IMR-90 (cell line): ENCODE measurements at regions not wholly inside any gene's neighbourhood (a gene's known extent, or its start where the extent isn't known, plus 50 kb on each side); places are given as distances from the start of the nearest gene placed in this dataset.

Source experiments
- ATAC-seq: fragments of 200-7000 bp; cut with Tn5 transposase; 2 replicates; pipeline ENCODE4 v1.9.1; 2020; ENCODE audit warnings: low read depth, mild to moderate bottlenecking, moderate library complexity
- BruUV-seq: library from RNA; stranded (reverse); fragments of 400-500 nt; replicated peaks from 2 replicates; lab custom pipeline; 2021; lab: Mats Ljungman, UMichigan
- CTCF ChIA-PET: fragments of 300-600 bp; formaldehyde crosslinking; extraction: SDS; loops from one replicate; lab custom pipeline; 2021; ENCODE audit warnings: antibody characterized with exemption; lab: Yijun Ruan, JAX
- POLR2A ChIA-PET: fragments of 300-600 bp; sonication (Branson Sonifier 250); formaldehyde crosslinking; loops from one replicate; lab custom pipeline; 2022; ENCODE audit warnings: antibody characterized with exemption; ENCODE audit not compliant: unreplicated experiment; lab: Charles Lee
- DNase-seq: peaks from one replicate; pipeline ENCODE4 v3.0.0; 2013
- H2AFZ ChIP-seq: replicated peaks from 2 replicates; pipeline ENCODE3; 2013; ENCODE audit warnings: low read length, mild to moderate bottlenecking; ENCODE audit not compliant: poor library complexity
- H2AK5ac ChIP-seq: 2 replicates; pipeline ENCODE4 v1.6.1; 2013; ENCODE audit warnings: low read depth, low read length, inconsistent platforms
- H2AK9ac ChIP-seq: replicated peaks from 2 replicates; pipeline ENCODE3; 2013; ENCODE audit warnings: mild to moderate bottlenecking, low read depth, low read length, moderate library complexity; ENCODE audit not compliant: poor library complexity
- H2BK120ac ChIP-seq: 2 replicates; pipeline ENCODE4 v1.6.1; 2013; ENCODE audit warnings: low read depth, low read length, inconsistent platforms
- H2BK15ac ChIP-seq: 3 replicates; pipeline ENCODE4 v1.6.1; 2013; ENCODE audit warnings: low read depth, low read length, inconsistent platforms
- H2BK20ac ChIP-seq: 2 replicates; pipeline ENCODE4 v1.6.1; 2013; ENCODE audit warnings: low read depth, mild to moderate bottlenecking, inconsistent platforms, low read length, moderate library complexity
- H2BK5ac ChIP-seq: 2 replicates; pipeline ENCODE4 v1.6.1; 2013; ENCODE audit warnings: mild to moderate bottlenecking, low read depth, low read length, inconsistent platforms; ENCODE audit not compliant: poor library complexity, severe bottlenecking
- H3K14ac ChIP-seq: replicated peaks from 2 replicates; pipeline ENCODE4 v1.6.1; 2013; ENCODE audit warnings: low read depth, low read length, inconsistent platforms
- H3K18ac ChIP-seq: 2 replicates; pipeline ENCODE4 v1.6.1; 2013; ENCODE audit warnings: low read depth, low read length, control low read depth
- H3K23ac ChIP-seq: 2 replicates; pipeline ENCODE4 v1.6.1; 2013; ENCODE audit warnings: low read depth, low read length, inconsistent platforms
- H3K27ac ChIP-seq: 2 replicates; pipeline ENCODE4 v1.5.1; 2013; ENCODE audit warnings: mild to moderate bottlenecking, control low read depth, low read length; ENCODE audit not compliant: insufficient read depth
- H3K27me3 ChIP-seq: 2 replicates; pipeline ENCODE4 v1.6.1; 2013; ENCODE audit warnings: low read length; ENCODE audit not compliant: control insufficient read depth, insufficient read depth
- H3K36me3 ChIP-seq: 2 replicates; pipeline ENCODE4 v1.6.1; 2013; ENCODE audit warnings: low read length, mixed read lengths; ENCODE audit not compliant: control insufficient read depth, insufficient read depth
- H3K4ac ChIP-seq: 2 replicates; pipeline ENCODE4 v1.6.1; 2013; ENCODE audit warnings: low read depth, low read length, inconsistent platforms
- H3K4me1 ChIP-seq: 2 replicates; pipeline ENCODE4 v1.6.1; 2013; ENCODE audit warnings: low read length, mixed read lengths; ENCODE audit not compliant: control insufficient read depth, insufficient read depth
- H3K4me2 ChIP-seq: 2 replicates; pipeline ENCODE4 v1.6.1; 2013; ENCODE audit warnings: low read depth, mild to moderate bottlenecking, control low read depth, low read length, moderate library complexity
- H3K4me3 ChIP-seq: 2 replicates; pipeline ENCODE4 v1.5.1; 2013; ENCODE audit warnings: low read depth, mild to moderate bottlenecking, control low read depth, low read length, moderate library complexity; ENCODE audit not compliant: insufficient read depth
- H3K56ac ChIP-seq: 2 replicates; pipeline ENCODE4 v1.6.1; 2013; ENCODE audit warnings: low read length, inconsistent platforms; ENCODE audit not compliant: insufficient read depth; ENCODE audit errors: extremely low read depth
- H3K79me1 ChIP-seq, 2 experiments: 2 replicates each; pipeline ENCODE4 v1.6.1; 2013; ENCODE audit warnings: low read length in 2 of 2, inconsistent platforms in 1 of 2, low read depth in 1 of 2
- H3K9ac ChIP-seq: 2 replicates; pipeline ENCODE4 v1.6.1; 2013; ENCODE audit warnings: low read depth, low read length, control low read depth
- H3K9me1 ChIP-seq: 2 replicates; pipeline ENCODE4 v1.6.1; 2013; ENCODE audit warnings: low read length, inconsistent platforms; ENCODE audit not compliant: insufficient read depth
- H3K9me3 ChIP-seq: 2 replicates; pipeline ENCODE4 v1.6.1; 2013; ENCODE audit warnings: low read length; ENCODE audit not compliant: control insufficient read depth, insufficient read depth
- H4K20me1 ChIP-seq: 2 replicates; pipeline ENCODE4 v1.6.1; 2013; ENCODE audit warnings: low read length, inconsistent platforms; ENCODE audit not compliant: insufficient read depth
- H4K5ac ChIP-seq: 2 replicates; pipeline ENCODE4 v1.6.1; 2013; ENCODE audit warnings: mild to moderate bottlenecking, low read depth, low read length, control low read depth
- H4K8ac ChIP-seq, 2 experiments: 2 replicates each; pipeline ENCODE4 v1.6.1; 2013; ENCODE audit warnings: low read depth in 2 of 2, low read length in 2 of 2, control low read depth in 1 of 2, inconsistent platforms in 1 of 2
- H4K91ac ChIP-seq: 2 replicates; pipeline ENCODE4 v1.6.1; 2013; ENCODE audit warnings: low read depth, low read length, inconsistent platforms; ENCODE audit not compliant: insufficient read depth
- FOS ChIP-seq: fragments of 150-350 bp; IDR thresholded peaks from 2 replicates; pipeline ENCODE4 v1.6.1; 2016; ENCODE audit warnings: low read depth, low read length
- MXI1 ChIP-seq: IDR thresholded peaks from 2 replicates; pipeline ENCODE4 v1.6.1; 2012; ENCODE audit warnings: low read depth, mild to moderate bottlenecking, low read length, moderate library complexity, borderline replicate concordance
- RCOR1 ChIP-seq: IDR thresholded peaks from 2 replicates; pipeline ENCODE4 v1.6.1; 2012; ENCODE audit warnings: mild to moderate bottlenecking, low read length, improper control_type of control experiment; ENCODE audit not compliant: insufficient replicate concordance
- WGBS, 2 experiments: methylation state at CpG; one replicate each; pipeline versions ENCODE4 v1.1.5 to v1.1.7; 2013; ENCODE audit warnings: missing lambda C conversion rate in 2 of 2; ENCODE audit not compliant: insufficient read length in 1 of 2; ENCODE audit errors: extremely low coverage in 2 of 2; 5-methylcytosine and 5-hydroxymethylcytosine counted together
- dilution Hi-C: fragments of 300-500 bp; cut with HindIII; formaldehyde crosslinking; loops from one replicate; pipeline ENCODE4 v1.14.3; 2018; ENCODE audit warnings: low sequenced_read_pairs; ENCODE audit not compliant: unreplicated experiment
- in situ Hi-C: fragments of 300-500 bp; cut with MboI; formaldehyde crosslinking; loops from 3 replicates; pipeline ENCODE4 v1.14.3; 2019; ENCODE audit warnings: low sequenced_read_pairs, inconsistent platforms, mixed read lengths
- intact Hi-C: fragments of 100-400 bp; cut with micrococcal nuclease; formaldehyde crosslinking; loops from 2 replicates; pipeline ENCODE4 v1.10.0; 2022

GRCh38 chr5:168131519-168131918, 159.9 kb upstream of the WWC1 start:
- no peak overlapping the region for H4K8ac ChIP-seq
- no peak overlapping the region for H3K27ac ChIP-seq
- no peaks in the 10 kb centered on the region for H3K4me1 ChIP-seq
- H4K91ac ChIP-seq, result no peak overlapping the region
- H2AK5ac ChIP-seq, result no peak overlapping the region
- H3K4ac ChIP-seq, result no peak overlapping the region
- H3K56ac ChIP-seq, result no peak overlapping the region
- DNase-seq, result no peak
- dilution Hi-C loops (no loop called here), in situ Hi-C loops (no loop called here), intact Hi-C loops (no loop called here)
- H2AFZ ChIP-seq, result no peak overlapping the region
- H3K4me2 ChIP-seq, result no peak overlapping the region
- H3K4me3 ChIP-seq, result no peak overlapping the region
- H3K79me1 ChIP-seq, result no peaks in the 10 kb centered on the region
- H4K20me1 ChIP-seq, result no peaks in the 10 kb centered on the region
- no peak overlapping the region for H2BK120ac ChIP-seq
- no peaks in the 10 kb centered on the region for H3K9me1 ChIP-seq
- no peak for ATAC-seq
- H3K14ac ChIP-seq, result no peak overlapping the region
- BruUV-seq, result no TSS peak
- WGBS, 2 experiments, result 67% methylated on average over 3 of the region's 3 CpGs; no CpG with 5 or more reads in 1 of the 2 experiments
- no peak overlapping the region for H3K23ac ChIP-seq
- ChIA-PET CTCF (no interaction called here), POLR2A (no interaction called here)
- H2AK9ac ChIP-seq, result no peak overlapping the region
- no peak overlapping the region for H3K9ac ChIP-seq
- no peak for TF ChIP-seq FOS
- no peak for TF ChIP-seq MXI1
- TF ChIP-seq RCOR1, result no peak
- no peak overlapping the region for H2BK20ac ChIP-seq
- H2BK5ac ChIP-seq, result no peak overlapping the region
- H3K9me3 ChIP-seq, result no peaks in the 10 kb centered on the region
- no peak overlapping the region for H4K5ac ChIP-seq
- H3K27me3 ChIP-seq, result no peaks in the 10 kb centered on the region
- H3K18ac ChIP-seq, result no peak overlapping the region
- H3K36me3 ChIP-seq, result no peaks in the 10 kb centered on the region
- H2BK15ac ChIP-seq, result no peak overlapping the region
